LoVo (cell line): ENCODE measurements at regions not wholly inside any gene's neighbourhood (a gene's known extent, or its start where the extent isn't known, plus 50 kb on each side); places are given as distances from the start of the nearest gene placed in this dataset.

Experiments
- DNase-seq: peaks from one replicate; pipeline ENCODE4 v3.0.0-alpha.2; 2016; ENCODE audit warnings: low spot score

DNA sequence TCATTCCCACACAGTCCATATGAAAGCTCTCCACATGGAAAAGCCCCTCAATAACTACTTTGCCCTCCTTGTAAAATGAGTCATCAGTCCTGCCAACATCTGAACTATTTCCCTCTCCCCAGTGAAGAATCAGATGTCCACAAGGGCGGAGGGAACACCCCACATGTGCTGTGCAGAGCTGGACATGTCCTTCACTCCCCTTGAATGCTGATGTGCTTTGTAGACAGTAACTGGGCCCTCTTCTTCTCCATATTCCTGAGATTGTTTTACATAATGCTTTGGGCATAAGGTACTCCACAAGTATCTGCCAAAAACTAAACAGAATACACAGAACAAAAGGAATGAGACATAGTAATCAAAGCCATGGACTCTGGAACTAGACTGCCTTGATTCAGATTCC lies 879.4 kb downstream of the BCL11A start:
- no peak for DNase-seq

DNA sequence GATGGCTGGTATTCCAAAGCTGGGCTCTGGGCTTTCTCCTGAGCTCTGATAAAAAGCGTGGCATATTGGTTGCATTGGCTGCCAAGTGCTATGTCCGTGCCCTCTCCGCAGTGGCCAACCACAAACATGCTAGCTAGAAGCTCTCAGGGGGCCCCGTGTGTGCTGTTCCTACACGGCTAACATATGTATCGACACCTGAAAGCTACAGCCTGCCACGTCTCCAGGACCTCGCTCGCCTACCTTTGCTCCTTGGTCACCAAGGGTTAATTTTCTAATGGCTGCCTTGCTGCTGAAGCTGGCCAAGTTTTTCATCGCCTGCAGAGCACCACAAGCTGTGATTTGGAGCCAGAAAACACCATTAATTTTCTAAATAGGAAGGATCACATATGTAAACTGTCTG lies 888.4 kb downstream of the BCL11A start:
- no peak for DNase-seq

DNA sequence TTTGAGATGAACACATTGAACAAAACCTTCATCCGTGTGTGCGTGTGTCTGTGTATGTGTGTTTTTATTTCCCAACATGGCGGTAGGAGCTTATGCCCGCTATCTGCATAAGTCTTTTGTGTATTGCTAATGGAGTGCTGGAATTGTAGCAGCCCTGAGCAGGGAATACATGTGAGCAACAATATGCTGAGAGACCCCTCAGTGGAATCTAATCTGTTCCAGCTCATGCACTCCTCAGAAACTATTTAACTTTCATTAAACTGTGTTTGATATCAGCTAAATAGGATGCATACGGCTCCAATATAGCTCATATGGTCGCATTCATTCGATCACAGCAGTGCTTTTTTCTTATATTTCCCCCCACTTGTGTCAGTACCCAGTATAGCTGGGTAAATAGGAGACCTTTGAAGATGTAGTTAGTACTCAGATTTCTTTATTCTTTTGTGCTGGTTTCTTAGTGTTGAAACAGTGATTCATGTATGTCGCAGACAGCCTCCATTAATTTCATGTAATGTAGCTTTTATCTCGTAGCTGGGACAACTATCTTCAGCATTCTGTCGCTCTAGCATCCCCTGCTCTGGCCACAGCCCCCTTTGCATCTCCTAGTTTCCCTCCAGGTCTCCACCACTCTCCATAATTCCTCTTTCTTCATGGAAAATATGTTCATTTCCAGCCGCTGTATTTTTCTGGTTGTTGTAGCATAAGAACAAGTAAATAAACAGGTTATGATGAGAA lies 891.2 kb downstream of the BCL11A start:
- no peak for DNase-seq

DNA sequence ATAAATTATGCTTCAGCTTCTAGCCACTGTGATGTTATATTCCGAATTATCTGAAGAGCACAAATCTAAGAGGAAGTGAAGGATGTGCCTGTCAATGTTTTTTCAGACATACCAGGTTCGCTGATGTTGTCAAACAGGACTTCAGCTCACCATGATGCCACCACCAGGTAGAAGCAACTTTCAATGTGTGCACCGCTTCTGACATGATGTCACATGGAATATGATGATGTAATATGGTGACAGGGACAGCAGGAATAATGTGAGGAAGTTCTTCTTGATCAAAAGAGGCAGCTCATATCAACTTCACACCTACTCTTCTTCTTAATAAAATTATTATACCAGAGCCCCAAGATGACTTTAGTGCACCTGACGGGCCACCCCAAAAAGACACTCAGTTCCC lies 893.2 kb downstream of the BCL11A start:
- DNase-seq, result no peak

DNA sequence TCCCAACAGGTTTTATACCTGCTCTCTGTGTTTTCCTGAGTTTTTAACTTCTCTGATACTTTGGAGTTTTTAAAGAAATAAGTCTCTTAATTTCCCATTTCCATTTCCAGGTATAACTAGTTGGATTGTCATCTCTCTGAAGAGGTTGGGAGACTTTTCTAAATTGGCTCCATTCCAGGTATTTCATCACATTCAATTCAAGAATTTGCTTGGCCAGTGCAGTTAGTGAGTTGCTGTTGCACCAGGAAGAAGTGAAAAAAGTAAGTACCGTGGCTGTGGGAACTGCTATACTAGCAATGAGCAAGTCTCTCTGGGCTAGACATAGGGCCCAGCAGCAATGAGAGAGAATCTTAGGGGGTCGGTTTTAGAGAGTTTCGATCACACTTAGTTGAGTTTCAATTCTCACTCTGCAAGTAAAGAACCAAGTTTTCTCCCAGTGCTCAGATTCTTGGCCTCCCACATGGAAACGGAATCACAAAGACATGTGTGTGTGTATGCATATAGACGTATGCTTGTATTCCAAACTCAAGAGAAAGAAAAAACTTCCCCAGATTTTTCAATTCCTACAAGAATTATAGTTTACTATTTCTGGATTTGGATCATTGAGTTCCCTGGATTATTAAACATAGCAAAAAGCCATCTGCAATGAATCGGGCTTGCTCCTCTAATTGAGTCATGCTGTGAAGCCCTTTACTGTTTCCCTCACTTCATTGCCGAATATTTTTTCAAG lies 894.4 kb downstream of the BCL11A start:
- DNase-seq, result no peak

DNA sequence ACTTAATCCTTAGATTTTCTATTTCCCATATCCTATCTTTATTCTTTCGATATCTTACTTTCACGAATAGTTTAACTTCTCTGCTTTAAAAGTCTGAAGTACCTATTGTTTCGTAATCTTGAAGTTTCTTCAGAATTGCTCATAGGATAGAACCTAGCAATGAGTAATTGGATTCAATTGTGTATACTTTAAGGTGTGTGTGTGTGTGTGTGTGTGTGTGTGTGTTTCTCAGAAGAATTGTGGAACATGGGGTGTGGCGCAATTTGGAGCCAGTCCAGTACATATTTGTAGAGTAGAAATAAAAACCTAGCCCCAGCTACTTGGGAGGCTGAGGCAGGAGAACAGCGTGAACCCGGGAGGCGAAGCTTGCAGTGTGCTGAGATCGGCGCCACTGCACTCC lies 897.6 kb downstream of the BCL11A start:
- DNase-seq, result no peak

DNA sequence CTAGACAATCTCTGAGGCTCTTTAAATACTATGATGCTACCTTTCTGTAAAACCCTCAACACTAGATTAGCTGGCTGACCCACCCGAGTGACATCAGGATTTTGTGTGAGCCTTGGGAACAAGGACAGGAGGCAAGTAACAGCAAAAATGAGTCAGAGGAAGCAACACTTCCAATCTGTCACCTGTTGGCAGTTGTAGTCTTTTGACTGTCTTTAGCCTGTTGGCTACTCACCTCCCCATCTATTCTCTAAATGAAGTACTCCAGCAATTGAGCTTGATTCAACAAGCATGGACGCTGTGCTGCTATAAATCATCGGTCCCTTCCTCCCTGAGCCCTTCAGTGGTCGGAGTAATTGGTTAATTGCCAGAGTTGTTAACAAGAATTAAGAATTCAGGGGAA lies 898.7 kb downstream of the BCL11A start:
- no peak for DNase-seq

DNA sequence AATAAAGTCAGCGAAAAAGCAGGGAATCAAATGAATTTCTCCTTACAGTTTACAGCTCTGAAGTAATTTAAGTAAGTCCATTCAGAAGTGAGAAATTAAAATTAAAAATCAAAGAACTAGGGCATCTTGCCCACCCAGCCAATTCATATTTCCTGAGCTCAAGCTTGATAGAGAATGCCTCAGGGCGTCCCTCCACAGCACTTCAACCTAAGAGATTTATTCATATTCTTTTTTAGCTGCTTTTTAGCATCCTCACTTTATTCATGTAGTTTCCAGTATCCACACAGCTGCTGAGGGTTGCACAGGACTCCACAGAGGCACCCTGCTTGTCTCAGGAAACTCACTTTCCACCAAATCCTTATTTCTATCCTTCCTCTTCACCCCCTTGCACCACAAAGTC lies 900.3 kb downstream of the BCL11A start:
- no peak for DNase-seq

DNA sequence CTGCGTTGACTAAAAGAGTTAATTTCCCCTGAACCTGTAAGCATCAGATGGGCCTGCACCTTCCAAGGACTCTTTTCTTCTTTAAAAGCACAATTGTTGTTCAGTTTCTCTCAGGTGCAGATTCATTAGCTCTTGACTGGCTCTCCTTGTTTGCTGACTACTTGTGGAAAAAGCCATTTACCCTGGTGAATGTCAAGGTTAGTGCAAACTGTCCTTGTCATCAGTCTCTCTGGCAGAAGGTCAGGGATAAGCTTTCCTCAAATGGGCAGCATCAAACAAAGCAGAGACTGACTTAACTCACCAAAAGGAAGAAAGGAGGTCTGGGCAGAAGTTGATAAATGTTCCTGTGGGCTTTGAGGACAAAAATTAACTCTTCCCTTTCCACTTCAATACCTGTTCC lies 922.7 kb downstream of the BCL11A start:
- no peak for DNase-seq

DNA sequence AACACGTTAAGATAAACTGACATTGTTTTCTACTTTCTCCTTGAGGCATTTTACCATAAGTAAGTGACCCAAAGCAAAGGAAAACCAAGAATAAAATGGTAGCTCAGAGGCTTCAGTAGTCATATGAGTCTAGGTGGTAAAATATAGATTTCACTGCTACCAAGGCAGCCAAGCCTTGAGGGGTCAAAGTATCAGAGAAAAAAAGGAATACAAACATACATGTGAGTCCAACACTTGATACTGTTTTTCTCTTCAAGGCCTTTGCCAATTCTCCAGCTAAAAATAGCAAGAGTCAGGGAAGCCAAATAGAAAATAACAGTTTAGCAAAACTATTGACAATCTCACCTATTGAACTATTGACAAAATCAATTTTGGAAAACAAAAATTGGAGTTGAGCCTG lies 925.9 kb downstream of the BCL11A start:
- no peak for DNase-seq

DNA sequence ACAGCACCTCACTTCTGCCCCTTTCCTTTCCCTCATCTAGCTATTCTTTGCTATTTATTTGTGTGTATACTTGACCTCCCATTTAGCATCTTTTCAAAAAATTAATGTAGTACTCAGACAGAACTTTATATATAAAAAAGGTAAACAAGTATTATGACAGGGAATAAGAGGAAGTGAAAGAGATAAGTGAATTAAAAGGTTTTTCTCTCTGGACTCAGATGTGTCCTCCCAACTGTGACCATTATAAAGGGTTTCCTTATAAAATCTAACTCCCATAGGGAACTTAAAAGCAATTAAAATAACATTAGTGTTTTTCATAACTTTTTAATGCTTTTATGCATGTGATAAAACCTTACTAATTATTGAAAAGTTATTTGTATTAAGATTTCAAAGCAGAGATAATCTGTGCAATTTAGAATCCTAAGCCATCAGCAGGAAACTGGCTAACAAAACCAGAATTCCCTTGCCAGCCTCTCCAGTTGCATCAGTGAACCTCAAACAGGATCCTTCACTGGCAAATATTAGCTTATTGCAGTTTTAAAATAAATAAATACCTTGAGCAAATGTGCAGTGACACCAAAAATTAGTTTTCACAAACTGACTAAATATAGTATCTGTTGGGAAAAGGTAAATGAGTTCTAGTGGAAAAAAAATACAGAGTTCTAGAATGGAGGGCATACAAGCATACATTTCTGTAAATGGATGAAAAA lies 930.7 kb downstream of the BCL11A start:
- no peak for DNase-seq

DNA sequence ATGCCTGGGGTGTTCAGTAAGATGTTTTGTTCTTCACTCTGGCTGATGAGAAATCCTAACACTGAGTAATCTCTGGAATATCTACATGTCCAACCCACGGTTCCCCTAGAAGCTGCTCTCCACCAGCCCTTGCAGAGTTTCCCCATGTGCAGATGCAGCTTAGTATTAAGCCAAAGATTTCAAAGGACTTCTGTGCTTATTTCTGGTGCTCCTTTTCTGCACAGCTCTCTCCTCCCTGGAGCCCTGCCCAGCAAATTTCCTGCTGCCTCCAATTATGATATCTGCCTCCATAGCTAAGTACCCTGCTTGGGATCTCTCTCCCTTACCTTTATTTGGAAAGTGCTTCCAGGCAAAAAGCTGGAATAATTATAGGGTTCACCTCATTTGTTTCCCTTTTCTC lies 949.3 kb downstream of the BCL11A start:
- DNase-seq, result no peak

DNA sequence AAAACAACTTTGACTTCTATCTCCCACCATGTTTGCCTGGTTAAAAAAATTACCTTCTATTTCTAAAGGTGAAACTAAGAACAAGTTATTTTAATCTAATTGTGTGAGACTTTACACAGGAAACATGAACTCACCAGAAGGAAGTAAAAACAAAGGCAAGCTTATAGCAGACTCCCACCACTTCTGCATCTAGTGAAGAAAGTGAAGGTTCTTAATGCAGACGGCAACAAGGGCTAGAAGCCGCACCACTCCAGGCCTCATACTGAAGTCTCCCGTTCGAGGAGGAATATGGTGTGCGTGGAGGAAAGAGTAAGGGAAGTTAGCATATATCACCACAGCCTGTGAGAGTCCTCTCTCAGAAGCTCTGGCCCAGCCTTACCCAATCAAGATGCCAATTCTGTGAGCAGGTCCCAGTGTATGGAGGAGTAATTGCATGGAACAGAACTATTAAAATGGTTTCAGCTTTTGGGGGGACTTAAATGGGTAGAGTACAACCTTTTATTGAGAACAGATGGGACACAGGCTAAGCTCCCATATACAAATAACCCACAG lies 958.7 kb downstream of the BCL11A start:
- no peak for DNase-seq

DNA sequence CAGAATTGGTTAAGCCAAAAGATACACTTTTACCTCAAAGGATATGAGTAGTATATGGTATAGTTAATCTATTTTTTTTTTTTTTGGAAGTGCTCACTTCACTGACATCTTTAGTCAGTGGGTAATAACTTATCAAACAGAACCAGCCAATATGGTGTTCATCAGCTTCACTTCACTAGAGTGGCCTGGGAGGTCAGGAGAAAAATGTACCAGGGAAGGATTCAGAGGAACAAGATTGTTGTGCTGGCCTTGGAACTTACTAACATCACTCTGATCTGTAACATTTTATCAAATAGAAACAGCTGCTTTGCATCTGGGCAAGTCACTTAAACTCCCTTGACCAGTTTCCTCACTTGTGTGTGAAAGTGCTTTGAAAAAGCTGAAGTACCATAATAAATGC lies 962.7 kb downstream of the BCL11A start:
- no peak for DNase-seq

DNA sequence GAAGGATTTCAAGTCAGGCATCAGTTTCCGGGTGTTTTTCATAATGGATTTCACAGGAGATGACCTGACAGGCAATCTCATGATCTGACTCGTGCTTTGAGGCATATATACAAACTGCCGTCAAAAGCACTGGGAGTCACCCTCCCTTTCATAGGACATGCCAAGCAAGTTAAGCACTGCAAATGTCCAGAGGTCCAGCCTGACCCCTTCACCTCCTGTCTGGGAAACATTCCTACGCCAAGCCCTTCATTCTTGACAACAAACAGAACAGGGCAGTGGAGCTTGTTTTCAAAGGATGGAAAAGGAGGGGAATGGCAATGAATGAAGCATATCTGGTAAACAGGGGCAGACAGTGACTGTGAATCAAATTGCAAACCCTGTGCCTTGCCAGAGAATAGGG lies 963.6 kb downstream of the BCL11A start:
- DNase-seq, result no peak

DNA sequence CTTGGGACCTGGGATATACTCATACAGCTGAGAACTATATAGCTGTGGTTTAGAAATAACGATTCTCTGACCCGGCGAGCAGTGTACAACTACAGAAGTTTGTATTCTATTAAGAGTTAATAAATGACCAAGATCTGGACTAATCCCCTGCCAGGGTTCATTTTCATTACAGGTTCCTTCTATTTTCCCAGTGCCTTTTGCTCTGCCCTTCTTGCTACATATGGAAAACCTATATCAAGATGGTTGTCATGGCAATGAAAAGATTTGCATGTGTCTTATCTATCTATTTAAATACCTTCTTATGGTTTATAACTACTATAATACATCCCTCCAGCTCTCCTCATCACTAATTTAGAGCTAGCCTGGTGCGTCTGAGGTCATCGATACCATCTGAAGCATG lies 965.2 kb downstream of the BCL11A start:
- no peak for DNase-seq

DNA sequence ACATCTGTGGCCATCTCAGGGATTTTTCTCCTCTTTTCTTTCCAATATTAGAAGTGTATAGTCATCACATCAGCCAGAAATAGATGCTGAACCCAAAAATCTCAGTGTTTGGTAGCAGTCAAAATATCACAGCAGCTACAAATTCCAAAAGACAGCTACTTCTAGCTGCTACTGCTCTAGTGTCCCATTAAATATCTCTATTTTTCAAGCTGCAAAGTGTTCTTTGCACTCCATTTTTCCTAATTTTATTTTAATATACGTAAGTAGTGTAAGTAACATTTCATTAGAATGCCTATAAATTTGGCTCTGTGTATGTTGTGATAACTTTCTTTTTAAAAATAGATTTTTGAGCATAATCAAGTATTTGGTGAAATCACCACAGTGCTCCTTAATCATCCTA lies 967.3 kb downstream of the BCL11A start:
- DNase-seq, result no peak

DNA sequence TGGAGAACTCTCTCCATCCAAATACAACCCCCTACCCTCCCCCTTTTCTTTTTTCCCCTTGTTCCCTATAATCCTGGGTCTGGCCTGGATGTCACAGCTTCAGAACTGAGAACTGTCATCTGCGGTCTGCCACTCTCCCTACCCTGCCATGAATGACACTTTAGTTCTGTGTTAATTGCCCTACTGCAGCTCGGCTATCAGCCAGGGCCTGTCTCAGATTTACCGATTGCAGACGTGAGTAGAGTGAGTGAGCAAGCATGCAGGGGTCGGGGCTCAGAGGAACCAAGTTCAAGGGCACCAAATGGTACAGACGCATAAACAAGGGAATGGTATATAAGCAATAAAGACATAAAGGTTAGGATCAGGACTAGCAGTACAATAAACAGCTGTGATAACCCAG lies 967.8 kb downstream of the BCL11A start:
- no peak for DNase-seq

DNA sequence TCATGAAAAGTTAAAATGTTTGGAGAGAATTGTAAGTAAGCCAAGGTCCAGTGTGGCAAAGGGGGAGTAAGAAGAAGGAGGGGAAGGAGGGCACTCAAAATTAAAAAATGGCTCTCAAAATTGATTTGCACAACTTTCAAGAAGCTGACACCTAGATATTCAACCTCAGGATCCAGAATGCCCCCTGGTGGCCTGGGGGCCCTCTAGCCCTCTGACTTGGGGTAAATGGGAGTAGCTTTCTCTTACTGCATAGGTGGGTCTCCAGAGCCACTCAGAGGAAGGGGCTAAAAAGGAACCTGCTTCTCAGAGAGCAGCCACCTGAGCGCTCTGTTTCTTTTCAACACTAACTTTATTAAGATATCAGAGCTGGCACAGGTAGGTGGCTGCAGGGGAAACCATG lies 968.5 kb downstream of the BCL11A start:
- DNase-seq, result no peak

DNA sequence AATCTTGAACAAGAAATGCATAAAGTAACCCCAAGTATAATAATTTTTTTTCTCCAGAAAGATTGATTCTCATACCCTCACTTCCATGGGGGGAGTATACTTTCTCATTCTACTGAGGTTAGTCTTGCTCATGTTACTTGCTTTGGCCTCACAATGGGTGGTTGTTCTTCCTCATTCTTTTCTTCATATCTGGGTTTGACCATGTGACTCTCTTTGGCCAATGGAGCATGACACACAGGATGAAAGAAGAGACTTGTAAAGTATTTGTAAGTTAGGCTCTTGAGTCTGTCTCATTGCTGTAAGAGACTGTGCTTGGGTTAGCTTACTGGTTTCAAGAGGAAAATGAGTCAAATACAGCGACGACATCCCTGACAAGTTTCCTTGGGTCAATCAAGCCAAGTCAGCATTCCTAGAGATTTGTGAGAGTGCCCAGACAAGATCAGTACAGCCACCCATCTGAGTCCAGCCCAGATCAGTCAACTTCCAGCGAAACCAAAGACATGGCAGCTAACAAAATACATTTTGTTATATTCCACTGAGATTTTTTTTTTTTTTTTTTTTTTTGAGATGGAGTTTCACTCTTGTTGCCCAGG lies 970.2 kb downstream of the BCL11A start:
- DNase-seq, result no peak

DNA sequence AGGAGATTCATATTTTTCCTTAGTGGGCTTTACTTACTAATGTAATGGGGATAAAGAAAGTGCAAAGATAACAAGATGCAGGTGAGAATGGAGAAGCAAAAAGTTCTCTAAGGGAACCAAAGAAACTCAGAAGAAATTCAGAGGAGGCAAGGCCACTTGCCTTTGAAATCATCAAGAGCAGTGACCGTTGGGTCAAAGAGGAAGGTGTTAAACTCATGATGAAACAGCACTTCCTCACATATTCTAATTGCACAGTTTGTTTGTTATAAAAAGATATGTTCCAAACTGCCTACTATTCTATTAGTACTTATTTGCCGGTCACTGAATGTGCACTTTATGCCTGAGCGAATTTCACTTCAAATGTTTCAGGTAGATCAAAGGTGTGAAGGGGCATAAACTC lies 975.1 kb downstream of the BCL11A start:
- no peak for DNase-seq

DNA sequence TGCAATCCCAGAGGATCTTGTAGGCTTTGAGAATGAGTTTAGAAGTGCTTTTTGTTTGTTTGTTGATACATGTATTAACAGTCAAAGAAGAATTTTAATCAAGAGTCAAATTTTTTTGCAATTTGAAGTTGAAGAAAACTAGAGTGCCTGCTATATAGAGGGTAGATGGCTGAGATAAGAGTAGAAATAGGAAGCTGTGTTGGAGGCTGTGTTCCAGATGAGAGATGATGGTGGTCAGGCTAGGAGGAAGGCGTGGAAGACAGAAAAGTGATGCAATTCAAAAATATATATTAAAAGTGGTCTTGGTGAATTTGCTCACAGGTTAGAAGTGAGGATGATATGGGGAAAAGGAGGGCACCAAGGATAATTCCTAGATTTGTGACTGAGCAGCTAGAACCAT lies 978.3 kb downstream of the BCL11A start:
- DNase-seq, result no peak

DNA sequence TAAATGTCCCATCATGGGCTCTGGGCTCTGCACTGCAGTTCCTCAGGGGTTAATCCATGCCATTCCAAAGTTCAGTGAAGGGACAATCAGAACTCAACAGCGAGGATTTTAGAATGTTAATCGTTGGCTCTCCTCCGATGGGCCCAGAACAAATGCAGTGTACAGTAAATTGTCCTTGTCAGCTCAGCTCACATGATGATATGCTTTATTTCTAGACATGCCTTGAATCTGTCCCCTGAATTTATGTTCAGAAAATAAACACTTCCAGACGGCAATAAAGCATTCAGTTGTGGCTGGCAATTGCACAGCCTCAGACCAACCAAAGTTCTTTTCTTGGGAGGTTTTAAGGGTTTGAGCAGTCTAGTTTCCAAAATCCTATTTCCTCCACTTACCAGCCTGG lies 981.2 kb downstream of the BCL11A start:
- DNase-seq, result no peak
